ENCODE measurements at regions not wholly inside any gene's neighbourhood (a gene's known extent, or its start where the extent isn't known, plus 50 kb on each side); places are given as distances from the start of the nearest gene placed in this dataset.

- ChIA-PET POLR2A (no interaction called here), CTCF (interaction anchor here (1.3 kb wide), 1 partner anchor 23 kb away, joined by 5 read pairs; no protein-coding TSS in a partner anchor)
- no peak for DNase-seq (ENCODE audit: extremely low spot score)
- no peak for TF ChIP-seq CTCF (IDR thresholded peaks at IDR 0.05; ENCODE audit: control extremely low read depth, extremely low read depth, low read depth, missing control alignments)
These were observed 56.2 kb upstream of the MANEA start for GRCh38 chr6:95521181-95521580.
